GM12878 (cell line): ENCODE measurements at regions not wholly inside any gene's neighbourhood (a gene's known extent, or its start where the extent isn't known, plus 50 kb on each side); places are given as distances from the start of the nearest gene placed in this dataset.

Experiments
- ATAC-seq: fragments of 200-7000 bp; cut with Tn5 transposase; 3 replicates; pipeline ENCODE4 v1.9.1; 2020; ENCODE audit warnings: mild to moderate bottlenecking, moderate library complexity
- BruUV-seq: library from RNA; stranded (reverse); fragments of 400-500 nt; replicated peaks from 2 replicates; lab custom pipeline; 2021; lab: Mats Ljungman, UMichigan
- CTCF ChIA-PET: fragments of 300-600 bp; sonication (Branson Sonifier 250); formaldehyde crosslinking; extraction: SDS; loops from one replicate; lab custom pipeline; 2021; ENCODE audit warnings: inconsistent platforms; lab: Yijun Ruan, JAX
- POLR2A ChIA-PET: fragments of 350-600 bp; formaldehyde crosslinking; extraction: SDS; loops from one replicate; lab custom pipeline; 2021; ENCODE audit warnings: inconsistent platforms; lab: Charles Lee
- RAD21 ChIA-PET: fragments of 300-600 bp; sonication (Branson Sonifier 250); formaldehyde crosslinking; loops from one replicate; lab custom pipeline; 2023; ENCODE audit warnings: antibody characterized with exemption; ENCODE audit not compliant: unreplicated experiment; lab: Charles Lee
- SMC1A ChIA-PET: fragments of 300-600 bp; sonication (Branson Sonifier 250); formaldehyde crosslinking; loops from one replicate; lab custom pipeline; 2023; ENCODE audit not compliant: unreplicated experiment, uncharacterized antibody; lab: Charles Lee
- DNase-seq: peaks from one replicate; pipeline ENCODE4 v3.0.0-alpha.2; 2011; ENCODE audit warnings: low read depth, low spot score
- FAIRE-seq: peaks from 3 replicates; lab custom pipeline; 2011; peaks lifted over from hg19 to GRCh38; lab: Jason Lieb, UNC
- H2AFZ ChIP-seq: 2 replicates; pipeline ENCODE4 v1.6.0; 2011; ENCODE audit warnings: low read depth, low read length, control low read depth; ENCODE audit not compliant: control insufficient read depth
- H3K27ac ChIP-seq: 2 replicates; pipeline ENCODE4 v1.5.1; 2011; ENCODE audit warnings: control low read depth; ENCODE audit not compliant: control insufficient read depth, insufficient read depth
- H3K27me3 ChIP-seq, 2 experiments: replicated peaks in 1 of 2; 2 replicates each; pipeline versions ENCODE4 v1.6.0 to v1.6.1; 2011; ENCODE audit warnings: low read length in 1 of 2; ENCODE audit not compliant: control insufficient read depth in 2 of 2, insufficient read depth in 2 of 2
- H3K36me3 ChIP-seq, 2 experiments: 2 replicates each; pipeline ENCODE4 v1.5.1; 2011; ENCODE audit warnings: low read length in 1 of 2; ENCODE audit not compliant: control insufficient read depth in 2 of 2, insufficient read depth in 2 of 2
- H3K4me1 ChIP-seq: 2 replicates; pipeline ENCODE4 v1.6.1; 2011; ENCODE audit warnings: mild to moderate bottlenecking, low read length, moderate library complexity, mixed read lengths; ENCODE audit not compliant: control insufficient read depth, insufficient read depth
- H3K4me2 ChIP-seq: 2 replicates; pipeline ENCODE4 v1.6.0; 2011; ENCODE audit warnings: control low read depth; ENCODE audit not compliant: control insufficient read depth, insufficient read depth
- H3K4me3 ChIP-seq: fragments of 200-600 bp; sonication (generic); 2 replicates; pipeline ENCODE4 v1.5.1; 2016
- H3K79me2 ChIP-seq: 2 replicates; pipeline ENCODE4 v1.6.0; 2011; ENCODE audit warnings: low read length; ENCODE audit not compliant: control insufficient read depth, insufficient read depth
- H3K9ac ChIP-seq: 2 replicates; pipeline ENCODE4 v1.8.0; 2011; ENCODE audit warnings: low read length, control low read depth, mixed read lengths; ENCODE audit not compliant: control insufficient read depth, insufficient read depth
- H3K9me3 ChIP-seq: replicated peaks from 3 replicates; pipeline ENCODE4 v1.5.1; 2011; ENCODE audit warnings: mild to moderate bottlenecking, low read length; ENCODE audit not compliant: control insufficient read depth, insufficient read depth
- H4K20me1 ChIP-seq: 2 replicates; pipeline ENCODE4 v1.6.0; 2011; ENCODE audit not compliant: control insufficient read depth, insufficient read depth
- ASH2L ChIP-seq: fragments of 300-600, 200-600 bp; sonication (generic); IDR thresholded peaks from 2 replicates; pipeline ENCODE4 v1.6.1; 2017; ENCODE audit warnings: low read depth, mild to moderate bottlenecking, borderline replicate concordance
- BCL3 ChIP-seq: IDR thresholded peaks from 2 replicates; pipeline ENCODE4 v1.6.1; 2011; ENCODE audit warnings: borderline replicate concordance, low read depth, mild to moderate bottlenecking, moderate library complexity, low read length; ENCODE audit not compliant: insufficient read depth, poor library complexity, severe bottlenecking
- BMI1 ChIP-seq: fragments of 450-650 bp; IDR thresholded peaks from 2 replicates; pipeline ENCODE4 v1.6.1; 2016; ENCODE audit warnings: mild to moderate bottlenecking, moderate library complexity, borderline replicate concordance
- EED ChIP-seq: sonication (generic); IDR thresholded peaks from 2 replicates; pipeline ENCODE4 v1.6.1; 2016; ENCODE audit warnings: antibody characterized with exemption, low read depth
- ELK1 ChIP-seq: IDR thresholded peaks from 2 replicates; pipeline ENCODE4 v1.6.1; 2012; ENCODE audit warnings: low read depth, low read length, improper control_type of control experiment
- IRF4 ChIP-seq: IDR thresholded peaks from 2 replicates; pipeline ENCODE4 v1.6.1; 2011; ENCODE audit warnings: low read depth, low read length
- KAT2A ChIP-seq: conservative IDR thresholded peaks from 2 replicates; pipeline ENCODE4 v1.6.1; 2011; ENCODE audit warnings: low read depth, low read length; ENCODE audit not compliant: control insufficient read depth
- KLF5 ChIP-seq: fragments of 450-650 bp; IDR thresholded peaks from 2 replicates; pipeline ENCODE4 v1.6.1; 2014; ENCODE audit warnings: mild to moderate bottlenecking; ENCODE audit not compliant: partially characterized antibody
- MEF2A ChIP-seq: IDR thresholded peaks from 2 replicates; pipeline ENCODE4 v1.6.1; 2011; ENCODE audit warnings: low read depth, mild to moderate bottlenecking, low read length, moderate library complexity; ENCODE audit not compliant: insufficient read depth
- MEF2B ChIP-seq: fragments of 450-650 bp; IDR thresholded peaks from 2 replicates; pipeline ENCODE4 v1.6.1; 2018; ENCODE audit warnings: mild to moderate bottlenecking, moderate library complexity; ENCODE audit not compliant: partially characterized antibody, poor library complexity, severe bottlenecking
- POLR2AphosphoS5 ChIP-seq: IDR thresholded peaks from 2 replicates; pipeline ENCODE4 v1.6.1; 2011; ENCODE audit warnings: mild to moderate bottlenecking, low read length, inconsistent platforms
- SMARCA5 ChIP-seq: fragments of 450-650 bp; IDR thresholded peaks from 2 replicates; pipeline ENCODE4 v1.6.1; 2017; ENCODE audit warnings: mild to moderate bottlenecking
- SUZ12 ChIP-seq: fragments of 200-600 bp; sonication (generic); IDR thresholded peaks from one replicate; pipeline ENCODE4 v1.6.1; 2018; ENCODE audit warnings: antibody characterized with exemption, mild to moderate bottlenecking; ENCODE audit not compliant: unreplicated experiment
- TCF3 ChIP-seq: IDR thresholded peaks from 2 replicates; pipeline ENCODE4 v1.6.1; 2012; ENCODE audit warnings: low read depth, mild to moderate bottlenecking, low read length, borderline replicate concordance; ENCODE audit not compliant: insufficient read depth
- ZNF384 ChIP-seq: IDR thresholded peaks from 2 replicates; pipeline ENCODE4 v1.6.1; 2012; ENCODE audit warnings: low read depth, mild to moderate bottlenecking, low read length, improper control_type of control experiment, borderline replicate concordance
- WGBS: methylation state at CpG from one replicate; pipeline ENCODE4 v1.1.6; 2016; ENCODE audit warnings: low lambda C conversion rate; ENCODE audit not compliant: insufficient replicate concordance, insufficient coverage; ENCODE audit errors: missing lambda C conversion rate; 5-methylcytosine and 5-hydroxymethylcytosine counted together
- in situ Hi-C: fragments of 300-500 bp; cut with MboI; formaldehyde crosslinking; loops from 9 replicates; pipeline ENCODE4 v1.14.3; 2018; ENCODE audit warnings: mixed read lengths
- intact Hi-C: fragments of 100-400 bp; cut with micrococcal nuclease; formaldehyde crosslinking; loops from one replicate; pipeline ENCODE4 v1.14.2; 2022; ENCODE audit not compliant: unreplicated experiment
- TF ChIP-seq, protein P1 (sequence below), 3 experiments: IDR thresholded peaks in 2 of 3; conservative IDR thresholded peaks in 1 of 3; 2 replicates each; pipeline ENCODE4 v1.5.1; 2011; ENCODE audit warnings: low read depth in 3 of 3, low read length in 3 of 3, mild to moderate bottlenecking in 3 of 3, control low read depth in 2 of 3, moderate library complexity in 2 of 3, inconsistent platforms in 1 of 3, mixed read lengths in 1 of 3; ENCODE audit not compliant: control insufficient read depth in 2 of 3, insufficient read depth in 1 of 3; ENCODE audit errors: extremely low read depth in 1 of 3

GRCh38 chr6:79375635-79376337, 141.3 kb upstream of the HMGN3 start (continued):
- TF ChIP-seq POLR2AphosphoS5 (no peak), ASH2L (no peak), SMARCA5 (no peak), ZNF384 (no peak), KAT2A (no peak)
- TF ChIP-seq, all 136 proteins: peak for 0

DNA sequence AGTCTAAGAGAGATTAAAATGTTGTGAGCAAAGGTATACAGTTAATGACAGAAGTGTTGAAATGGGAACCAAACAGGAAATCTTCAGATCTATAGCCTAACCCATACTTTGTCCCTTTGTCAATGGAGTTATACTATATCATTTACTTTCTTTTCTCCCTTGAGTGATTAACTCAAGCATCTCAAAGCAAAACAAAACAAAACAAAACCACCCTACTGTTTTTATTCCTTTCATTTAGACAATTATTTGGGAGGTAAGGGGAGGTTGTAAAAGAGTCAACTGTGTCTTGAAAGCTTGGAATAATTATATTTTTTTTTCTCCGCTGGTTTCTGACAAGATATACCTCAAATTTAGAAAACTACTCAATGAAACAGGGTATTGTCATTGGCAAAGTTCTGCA, 139.8 kb upstream of the HMGN3 start:
- Histone ChIP-seq H3K4me1 (no peaks in the 10 kb centered on the region), H2AFZ (no peak overlapping the region), H3K27me3 (no peaks in the 10 kb centered on the region), H3K9ac (no peak overlapping the region), H3K9me3 (no peaks in the 10 kb centered on the region; the same call in 2 of the 3 replicates), H3K79me2 (no peaks in the 10 kb centered on the region), H3K4me3 (no peak overlapping the region), H4K20me1 (no peaks in the 10 kb centered on the region), H3K4me2 (no peak overlapping the region), H3K27ac (no peak overlapping the region), H3K36me3 (no peaks in the 10 kb centered on the region)
- RAD21 ChIA-PET = no interaction called here
- intact Hi-C loops = no loop called here
- TF ChIP-seq BMI1 = no peak
- no peak for TF ChIP-seq KLF5
- TF ChIP-seq SUZ12 = no peak
- no peak for TF ChIP-seq MEF2B
- TF ChIP-seq, protein P1, sequence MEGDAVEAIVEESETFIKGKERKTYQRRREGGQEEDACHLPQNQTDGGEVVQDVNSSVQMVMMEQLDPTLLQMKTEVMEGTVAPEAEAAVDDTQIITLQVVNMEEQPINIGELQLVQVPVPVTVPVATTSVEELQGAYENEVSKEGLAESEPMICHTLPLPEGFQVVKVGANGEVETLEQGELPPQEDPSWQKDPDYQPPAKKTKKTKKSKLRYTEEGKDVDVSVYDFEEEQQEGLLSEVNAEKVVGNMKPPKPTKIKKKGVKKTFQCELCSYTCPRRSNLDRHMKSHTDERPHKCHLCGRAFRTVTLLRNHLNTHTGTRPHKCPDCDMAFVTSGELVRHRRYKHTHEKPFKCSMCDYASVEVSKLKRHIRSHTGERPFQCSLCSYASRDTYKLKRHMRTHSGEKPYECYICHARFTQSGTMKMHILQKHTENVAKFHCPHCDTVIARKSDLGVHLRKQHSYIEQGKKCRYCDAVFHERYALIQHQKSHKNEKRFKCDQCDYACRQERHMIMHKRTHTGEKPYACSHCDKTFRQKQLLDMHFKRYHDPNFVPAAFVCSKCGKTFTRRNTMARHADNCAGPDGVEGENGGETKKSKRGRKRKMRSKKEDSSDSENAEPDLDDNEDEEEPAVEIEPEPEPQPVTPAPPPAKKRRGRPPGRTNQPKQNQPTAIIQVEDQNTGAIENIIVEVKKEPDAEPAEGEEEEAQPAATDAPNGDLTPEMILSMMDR (IDR thresholded peaks at IDR 0.05 in 2 of 3, conservative IDR thresholded peaks at IDR 0.05 in 1 of 3; ENCODE audit: control insufficient read depth in 2 of 3, extremely low read depth in 1 of 3, insufficient read depth in 1 of 3, low read depth in 3 of 3, low read length in 3 of 3) = no peak
- TF ChIP-seq EED = no peak
- TF ChIP-seq MEF2A = no peak
- TF ChIP-seq IRF4 = no peak
- no peak for TF ChIP-seq TCF3
- TF ChIP-seq ELK1 = no peak
- TF ChIP-seq BCL3 = no peak
- FAIRE-seq = no peak
- ATAC-seq = no peak
- DNase-seq = no peak
- CTCF ChIA-PET = interaction anchor here (1.3 kb wide), 1 partner anchor 79 kb away, joined by 3 read pairs; no protein-coding TSS in a partner anchor
- BruUV-seq = no TSS peak
- in situ Hi-C loops = no loop called here
- SMC1A ChIA-PET = interaction anchor here (1.1 to 2.1 kb wide), 4 partner anchors 10 to 142 kb away, joined by 3 to 7 read pairs (median 5); no protein-coding TSS in a partner anchor
- WGBS = 60% methylated on average over 1 of the region's 1 CpG
- POLR2A ChIA-PET = no interaction called here
